Myocyte (in vitro differentiated cells): ENCODE measurements at regions not wholly inside any gene's neighbourhood (a gene's known extent, or its start where the extent isn't known, plus 50 kb on each side); places are given as distances from the start of the nearest gene placed in this dataset.
"Not testable (repeated sequence)": the region's sequence is repeated elsewhere in the genome, so short reads cannot be mapped to it uniquely, and the experiment has no call there.

ENCODE experiments used
- DNase-seq: peaks from one replicate; pipeline ENCODE4 v3.0.0-alpha.2; 2012; ENCODE audit warnings: low read depth

GRCh38 chr13:111064661-111065060, 50.4 kb upstream of the ARHGEF7 start:
- no peak for DNase-seq

DNA sequence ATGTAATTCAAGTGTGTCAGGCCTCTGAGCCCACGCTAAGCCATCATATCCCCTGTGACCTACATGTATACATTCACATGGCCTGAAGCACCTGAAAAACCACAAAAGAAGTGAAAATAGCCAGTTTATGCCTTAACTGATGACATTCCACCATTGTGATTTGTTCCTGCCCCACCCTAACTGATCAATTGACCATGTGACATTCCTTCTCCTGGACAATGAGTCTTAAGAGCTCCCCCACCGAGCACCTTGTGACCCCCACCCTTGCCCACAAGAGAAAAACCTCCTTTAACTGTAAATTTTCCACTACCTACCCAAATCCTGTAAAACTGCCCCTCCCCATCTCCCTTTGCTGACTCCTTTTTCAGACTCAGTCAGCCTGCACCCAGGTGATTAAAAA, 52.1 kb upstream of the ARHGEF7 start:
- DNase-seq: no peak

- no peak for DNase-seq
Measured at GRCh38 chr13:111062305-111062704, 52.8 kb upstream of the ARHGEF7 start.

GRCh38 chr13:111061358-111062045, 53.6 kb upstream of the ARHGEF7 start:
- DNase-seq: peak; percentile 86

DNA sequence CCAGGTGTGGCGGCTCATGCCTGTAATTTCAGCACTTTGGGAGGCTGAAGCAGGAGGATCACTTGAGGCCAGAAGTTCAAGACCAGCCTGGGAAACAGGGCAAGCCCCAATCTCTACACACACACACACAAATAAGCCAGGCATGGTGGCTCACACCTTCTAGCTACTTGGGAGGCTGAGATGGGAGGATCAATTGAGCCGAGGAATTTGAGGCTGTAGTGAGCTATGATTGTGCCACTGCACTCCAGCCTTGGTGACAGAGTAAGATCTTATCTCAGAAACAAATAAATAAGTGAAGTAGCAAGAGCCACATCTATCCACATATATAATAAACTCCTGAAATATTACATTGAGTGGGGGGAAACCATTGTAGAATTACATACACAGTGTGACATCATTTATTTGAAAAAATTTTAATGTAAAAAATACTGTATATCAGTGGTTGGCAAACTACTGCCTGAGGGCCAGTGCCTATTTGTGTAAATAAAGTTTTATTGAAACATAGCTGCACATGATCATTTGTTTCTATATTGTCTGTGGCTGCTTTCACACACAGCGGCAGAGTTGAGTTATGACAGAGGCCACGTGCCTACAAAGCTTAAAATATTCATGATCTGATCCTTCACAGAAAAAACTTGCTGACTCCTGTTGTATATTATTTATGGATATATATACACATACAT, 54.7 kb upstream of the ARHGEF7 start:
- DNase-seq: no peak

GRCh38 chr13:111058796-111059506, 56.2 kb upstream of the ARHGEF7 start:
- DNase-seq: peak; percentile 81

DNA sequence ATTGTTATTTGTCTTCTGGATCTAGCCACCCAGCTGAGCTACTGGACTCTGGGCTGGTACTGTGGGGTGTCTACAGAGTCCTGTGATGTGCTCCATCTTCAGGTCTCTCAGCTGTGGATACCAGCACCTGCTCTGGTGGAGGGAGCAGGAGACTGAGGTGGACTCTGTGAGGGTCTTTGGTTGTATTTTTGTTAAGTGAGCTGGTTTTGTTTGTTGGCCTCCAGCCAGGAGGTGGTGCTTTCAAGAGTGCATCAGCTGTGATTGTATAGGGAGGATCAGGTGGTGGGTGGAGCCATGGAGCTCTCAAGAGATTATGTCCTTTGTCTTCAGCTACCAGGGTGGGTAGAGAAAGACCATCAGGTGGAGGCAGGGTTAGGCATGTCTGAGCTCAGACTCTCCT, 56.8 kb upstream of the ARHGEF7 start:
- DNase-seq: peak; percentile 46

DNA sequence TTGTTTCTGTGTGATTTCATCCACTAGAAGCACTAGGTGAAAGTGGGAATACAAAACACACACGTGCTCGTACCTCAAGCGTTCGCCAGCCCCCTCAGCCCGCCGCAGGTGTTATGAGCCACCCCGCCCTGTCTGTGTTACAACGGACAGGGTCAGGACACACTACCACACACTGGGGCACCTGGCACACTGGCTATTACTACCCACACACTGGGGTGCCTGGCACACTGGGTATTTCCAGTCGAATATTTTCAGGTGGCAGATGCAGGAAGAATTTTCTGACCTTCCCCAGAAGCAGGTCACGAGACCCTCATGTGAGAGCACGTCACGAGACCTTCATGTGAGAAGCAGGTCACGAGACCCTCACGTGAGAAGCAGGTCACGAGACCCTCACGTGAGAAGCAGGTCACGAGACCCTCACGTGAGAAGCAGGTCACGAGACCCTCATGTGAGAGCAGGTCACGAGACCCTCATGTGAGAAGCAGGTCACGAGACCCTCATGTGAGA, 63.3 kb upstream of the ARHGEF7 start:
- DNase-seq: not testable (repeated sequence)

- DNase-seq: no peak
Measured at GRCh38 chr13:111051041-111051725, 63.9 kb upstream of the ARHGEF7 start.

DNA sequence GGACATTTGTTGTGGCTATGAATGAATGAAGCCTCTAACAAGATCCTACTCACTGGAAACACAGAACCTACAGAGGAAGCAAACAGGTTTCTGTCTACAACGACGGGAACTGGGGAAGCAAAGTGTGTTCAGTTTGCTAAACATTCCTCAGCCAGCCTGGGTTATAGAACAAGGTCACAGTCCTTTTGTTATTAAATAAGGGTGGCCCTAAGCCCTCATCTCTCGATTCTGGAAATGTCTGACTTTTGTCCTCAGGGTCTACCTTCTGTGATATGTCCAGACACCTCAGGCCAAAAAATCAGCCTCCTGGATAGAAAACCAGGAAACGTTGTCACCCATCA, 64.6 kb upstream of the ARHGEF7 start:
- DNase-seq: no peak

DNA sequence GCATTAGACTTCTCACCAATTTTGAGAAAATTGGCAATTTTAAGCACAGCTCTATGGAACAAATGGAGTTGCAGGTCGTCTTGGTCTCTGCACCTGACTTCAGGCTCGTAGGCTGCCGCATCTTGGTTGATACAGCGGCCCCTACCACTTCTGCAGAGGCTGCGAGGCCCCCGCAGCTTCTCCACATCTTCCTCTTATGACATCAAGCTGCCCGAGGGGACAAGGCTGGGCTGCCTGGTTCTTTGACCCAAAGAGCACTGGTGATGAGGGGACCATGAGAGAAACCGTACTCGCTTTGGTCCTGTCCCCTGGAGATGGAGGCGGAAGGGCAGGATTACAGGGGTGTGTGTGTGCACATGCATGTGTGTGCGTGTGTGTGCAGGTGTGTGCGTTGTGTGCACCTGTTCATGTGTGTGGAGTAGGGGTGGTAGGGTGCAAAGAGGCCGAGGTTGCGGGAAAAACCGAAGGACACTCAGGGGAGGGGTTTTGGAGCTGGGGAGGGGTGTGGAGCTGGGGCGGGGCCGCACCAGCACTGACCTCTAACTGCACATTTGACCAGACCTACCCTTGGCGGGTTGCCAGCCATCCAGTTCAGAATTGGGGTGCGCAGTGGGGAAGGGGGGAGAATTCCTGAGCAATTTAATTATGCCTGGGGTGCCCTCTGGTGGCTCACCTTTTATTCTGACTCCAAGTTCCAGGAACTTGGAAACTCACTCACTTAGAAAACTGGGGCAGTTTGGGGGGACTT, 65.1 kb upstream of the ARHGEF7 start:
- peak; percentile 73 for DNase-seq

GRCh38 chr13:111048387-111048786, 66.7 kb upstream of the ARHGEF7 start:
- DNase-seq: no peak

DNA sequence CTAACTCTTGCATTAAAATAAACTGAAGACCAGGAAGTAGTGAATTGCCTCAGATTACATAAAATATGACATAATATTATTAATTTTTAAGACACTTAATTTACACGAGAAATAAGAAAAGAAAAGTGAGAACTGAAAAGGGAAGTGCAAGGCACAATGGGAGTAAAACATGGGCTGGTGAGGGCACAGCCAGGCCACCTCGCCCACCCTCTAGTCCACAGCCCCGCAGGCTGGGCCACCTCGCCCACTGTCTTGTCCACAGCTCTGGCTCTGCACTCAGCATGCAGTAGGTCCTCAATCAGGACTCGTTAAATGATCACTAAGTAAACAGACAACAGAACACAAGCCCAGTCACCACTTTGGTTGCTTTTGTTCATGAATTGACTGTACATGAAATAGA, 67.8 kb upstream of the ARHGEF7 start:
- DNase-seq: peak; percentile 41

- DNase-seq: peak; percentile 100
Measured at GRCh38 chr13:111046590-111047141, 68.4 kb upstream of the ARHGEF7 start.

- DNase-seq: no peak
Measured at GRCh38 chr13:111045170-111045569, 69.9 kb upstream of the ARHGEF7 start.

GRCh38 chr13:111044087-111044830, 70.9 kb upstream of the ARHGEF7 start:
- no peak for DNase-seq

GRCh38 chr13:111043575-111043982, 71.5 kb upstream of the ARHGEF7 start:
- DNase-seq: peak; percentile 83

GRCh38 chr13:111042661-111043226, 72.4 kb upstream of the ARHGEF7 start:
- no peak for DNase-seq

DNA sequence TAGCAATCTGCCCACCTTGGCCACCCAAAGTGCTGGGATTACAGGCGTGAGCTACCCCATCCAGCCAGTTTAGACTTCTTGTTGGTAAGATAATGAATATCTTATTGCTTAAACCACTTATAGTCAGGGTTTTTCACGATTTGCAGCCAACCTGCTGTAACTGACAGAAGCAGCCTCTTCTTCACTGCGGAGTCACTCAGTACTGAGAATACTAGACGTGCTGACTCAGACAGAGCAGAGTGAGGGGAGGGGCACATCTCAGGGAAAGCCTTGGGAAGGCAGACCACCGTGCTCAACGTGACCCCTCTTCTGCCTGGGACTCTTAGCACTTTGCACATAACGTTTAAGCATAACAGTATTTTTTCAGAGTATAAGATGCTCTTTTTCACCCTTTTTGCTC, 74.3 kb upstream of the ARHGEF7 start:
- DNase-seq: peak; percentile 51

DNA sequence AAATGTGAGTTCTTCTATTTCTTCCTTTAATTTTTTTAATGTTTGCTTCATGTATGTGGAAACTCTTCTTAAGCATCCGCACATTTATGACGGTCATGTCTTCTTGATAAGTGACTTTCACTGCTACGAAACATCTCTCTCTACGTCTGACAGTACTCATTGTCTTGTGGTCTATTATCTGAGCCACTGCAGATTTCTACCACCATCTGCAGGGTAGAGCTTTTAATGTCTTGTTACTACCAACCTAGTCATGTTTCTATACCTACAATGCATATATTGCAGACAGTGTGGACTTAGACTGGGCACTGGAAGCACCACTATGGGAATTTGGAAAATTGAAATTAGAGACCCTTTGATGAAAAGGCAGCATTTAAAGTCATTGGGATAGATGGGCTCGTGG, 75.4 kb upstream of the ARHGEF7 start:
- no peak for DNase-seq
